Nephron (organoid): ENCODE measurements at regions not wholly inside any gene's neighbourhood (a gene's known extent, or its start where the extent isn't known, plus 50 kb on each side); places are given as distances from the start of the nearest gene placed in this dataset.

Experiments used
- H3K27ac Mint-ChIP-seq, 3 experiments: 2 replicates each; pipeline ENCODE4 v1.8.0; 2020; ENCODE audit warnings: mixed read lengths in 3 of 3, mild to moderate bottlenecking in 2 of 3, moderate library complexity in 1 of 3
- H3K27me3 Mint-ChIP-seq: 2 replicates; pipeline ENCODE4 v1.8.0; 2021; ENCODE audit warnings: low read depth, mild to moderate bottlenecking, moderate library complexity, mixed read lengths
- H3K36me3 Mint-ChIP-seq: 2 replicates; pipeline ENCODE4 v1.8.0; 2020; ENCODE audit warnings: low read depth, mixed read lengths
- H3K4me1 Mint-ChIP-seq: 2 replicates; pipeline ENCODE4 v1.8.0; 2020; ENCODE audit warnings: mixed read lengths
- H3K4me3 Mint-ChIP-seq, 3 experiments: 2 replicates each; pipeline ENCODE4 v1.8.0; 2020; ENCODE audit warnings: mild to moderate bottlenecking in 3 of 3, mixed read lengths in 3 of 3, moderate library complexity in 2 of 3
- H3K9me3 Mint-ChIP-seq: 2 replicates; pipeline ENCODE4 v1.8.0; 2020; ENCODE audit warnings: mixed read lengths
- CTCF ChIP-seq, 3 experiments: fragments of 200-600 bp; sonication (generic); IDR thresholded peaks; one replicate each; pipeline ENCODE4 v1.5.0; 2021; ENCODE audit warnings: antibody characterized with exemption in 3 of 3; ENCODE audit not compliant: unreplicated experiment in 3 of 3

- Mint-ChIP-seq H3K4me3 (no peak overlapping the region), H3K36me3 (no peaks in the 10 kb centered on the region), H3K9me3 (peaks cover 34% of the 10 kb centered on the region), H3K27ac (no peak overlapping the region), H3K4me1 (no peaks in the 10 kb centered on the region), H3K27me3 (peaks cover 4% of the 10 kb centered on the region)
- TF ChIP-seq CTCF (IDR thresholded peaks at IDR 0.05; ENCODE audit: unreplicated experiment in 3 of 3): no peak
Measured at GRCh38 chr19:31485472-31485871, 136.2 kb upstream of the TSHZ3 start.

GRCh38 chr19:31491242-31491641 lies 142.0 kb upstream of the TSHZ3 start:
- Mint-ChIP-seq H3K27ac (no peak overlapping the region), H3K27me3 (peaks cover 4% of the 10 kb centered on the region), H3K4me1 (no peaks in the 10 kb centered on the region), H3K36me3 (no peaks in the 10 kb centered on the region), H3K9me3 (peaks cover 9% of the 10 kb centered on the region), H3K4me3 (no peak overlapping the region)
- TF ChIP-seq CTCF (IDR thresholded peaks at IDR 0.05; ENCODE audit: unreplicated experiment in 3 of 3): no peak

- Mint-ChIP-seq H3K27me3 (peaks cover 4% of the 10 kb centered on the region), H3K27ac (no peak overlapping the region), H3K9me3 (peaks cover 5% of the 10 kb centered on the region), H3K4me3 (no peak overlapping the region), H3K4me1 (no peaks in the 10 kb centered on the region), H3K36me3 (no peaks in the 10 kb centered on the region)
- TF ChIP-seq CTCF (IDR thresholded peaks at IDR 0.05; ENCODE audit: unreplicated experiment in 3 of 3): no peak
Measured at GRCh38 chr19:31492050-31492449, 142.8 kb upstream of the TSHZ3 start.

- Mint-ChIP-seq H3K4me1 (peaks cover 10% of the 10 kb centered on the region), H3K27ac (no peak overlapping the region), H3K36me3 (no peaks in the 10 kb centered on the region), H3K9me3 (no peaks in the 10 kb centered on the region), H3K4me3 (no peak overlapping the region), H3K27me3 (peaks cover 6% of the 10 kb centered on the region)
- TF ChIP-seq CTCF (IDR thresholded peaks at IDR 0.05; ENCODE audit: unreplicated experiment in 3 of 3): no peak
Measured at GRCh38 chr19:31496076-31496475, 146.8 kb upstream of the TSHZ3 start.

- H3K27ac Mint-ChIP-seq: no peak overlapping the region
- H3K4me1 Mint-ChIP-seq: peaks cover 12% of the 10 kb centered on the region
- H3K36me3 Mint-ChIP-seq: no peaks in the 10 kb centered on the region
- TF ChIP-seq CTCF (IDR thresholded peaks at IDR 0.05; ENCODE audit: unreplicated experiment in 3 of 3): no peak
- H3K9me3 Mint-ChIP-seq: no peaks in the 10 kb centered on the region
- peaks cover 8% of the 10 kb centered on the region for H3K27me3 Mint-ChIP-seq
- H3K4me3 Mint-ChIP-seq: no peak overlapping the region
Measured at GRCh38 chr19:31497709-31498108, 148.5 kb upstream of the TSHZ3 start.

GRCh38 chr19:31498781-31499180 lies 149.5 kb upstream of the TSHZ3 start:
- Mint-ChIP-seq H3K27ac (no peak overlapping the region), H3K4me3 (no peak overlapping the region), H3K4me1 (peaks cover 12% of the 10 kb centered on the region), H3K27me3 (peaks cover 17% of the 10 kb centered on the region), H3K9me3 (no peaks in the 10 kb centered on the region), H3K36me3 (no peaks in the 10 kb centered on the region)
- no peak for TF ChIP-seq CTCF (IDR thresholded peaks at IDR 0.05; ENCODE audit: unreplicated experiment in 3 of 3)
